HG03039 (cell line): ENCODE measurements at regions not wholly inside any gene's neighbourhood (a gene's known extent, or its start where the extent isn't known, plus 50 kb on each side); places are given as distances from the start of the nearest gene placed in this dataset.

Source experiments
- ATAC-seq: cut with Tn5 transposase; IDR thresholded peaks from one replicate; pipeline ENCODE4 v1.9.1; 2021; ENCODE audit warnings: mild to moderate bottlenecking, moderate library complexity; ENCODE audit not compliant: unreplicated experiment

- no peak for ATAC-seq
These were observed 103.8 kb upstream of the MME start for GRCh38 chr3:154976072-154976983.

GRCh38 chr3:154973851-154974250, 106.3 kb upstream of the MME start:
- ATAC-seq, result no peak

- no peak for ATAC-seq
These were observed 107.2 kb upstream of the MME start for GRCh38 chr3:154972951-154973350.

- no peak for ATAC-seq
These were observed 108.3 kb upstream of the MME start for GRCh38 chr3:154971771-154972326.

- ATAC-seq, result no peak
These were observed 108.8 kb upstream of the MME start for GRCh38 chr3:154971341-154971740.

GRCh38 chr3:154970797-154971196, 109.3 kb upstream of the MME start:
- ATAC-seq, result no peak

- no peak for ATAC-seq
These were observed 110.8 kb upstream of the MME start for GRCh38 chr3:154969366-154969765.

- ATAC-seq, result no peak
These were observed 113.0 kb upstream of the MME start for GRCh38 chr3:154967090-154967489.

GRCh38 chr3:154956815-154957214, 123.3 kb upstream of the MME start:
- ATAC-seq, result no peak

- ATAC-seq, result no peak
These were observed 124.1 kb upstream of the MME start for GRCh38 chr3:154955907-154956533.

GRCh38 chr3:154954757-154955156, 125.4 kb upstream of the MME start:
- no peak for ATAC-seq

- no peak for ATAC-seq
These were observed 126.6 kb upstream of the MME start for GRCh38 chr3:154953538-154953937.

GRCh38 chr3:154952553-154952952, 127.6 kb upstream of the MME start:
- ATAC-seq, result no peak

GRCh38 chr3:154943981-154944380, 136.1 kb upstream of the MME start:
- ATAC-seq, result no peak

- no peak for ATAC-seq
These were observed 137.3 kb upstream of the MME start for GRCh38 chr3:154942827-154943226.

- no peak for ATAC-seq
These were observed 143.9 kb upstream of the MME start for GRCh38 chr3:154936196-154936595.

GRCh38 chr3:154933581-154933980, 146.5 kb upstream of the MME start:
- no peak for ATAC-seq

GRCh38 chr3:154932633-154933032, 147.5 kb upstream of the MME start:
- ATAC-seq, result no peak

- no peak for ATAC-seq
These were observed 148.6 kb upstream of the MME start for GRCh38 chr3:154931484-154931883.

GRCh38 chr3:154926721-154927120, 153.4 kb upstream of the MME start:
- no peak for ATAC-seq

- ATAC-seq, result no peak
These were observed 158.8 kb upstream of the MME start for GRCh38 chr3:154921351-154921750.

- ATAC-seq, result no peak
These were observed 160.9 kb upstream of the MME start for GRCh38 chr3:154919226-154919625.
